Cardiac muscle cell (in vitro differentiated cells and primary cell): ENCODE measurements at regions not wholly inside any gene's neighbourhood (a gene's known extent, or its start where the extent isn't known, plus 50 kb on each side); places are given as distances from the start of the nearest gene placed in this dataset.

Experiments used
- DNase-seq, 2 donors: peaks; one replicate each; pipeline versions ENCODE4 v3.0.0 to v3.0.0-alpha.2; 2010 to 2017; ENCODE audit warnings: low read depth in 1 of 2, low spot score in 1 of 2
- H3K27ac ChIP-seq: fragments of 200-600 bp; sonication (generic); 2 replicates; pipeline ENCODE4 v1.5.1; 2016
- H3K27me3 ChIP-seq: fragments of 200-600 bp; sonication (generic); 2 replicates; pipeline ENCODE4 v1.6.0; 2016; ENCODE audit warnings: control low read depth
- H3K36me3 ChIP-seq: fragments of 200-600 bp; sonication (generic); 2 replicates; pipeline ENCODE4 v1.5.1; 2016; ENCODE audit warnings: control low read depth
- H3K4me1 ChIP-seq: fragments of 200-600 bp; sonication (generic); 2 replicates; pipeline ENCODE4 v1.8.1; 2017; ENCODE audit warnings: low read depth, mild to moderate bottlenecking, mixed run types
- H3K4me3 ChIP-seq: fragments of 200-600 bp; sonication (generic); 2 replicates; pipeline ENCODE4 v1.5.1; 2016; ENCODE audit warnings: mild to moderate bottlenecking
- H3K9me3 ChIP-seq: fragments of 200-600 bp; sonication (generic); 2 replicates; pipeline ENCODE4 v1.5.1; 2017; ENCODE audit warnings: low read depth, mild to moderate bottlenecking, control low read depth
- CTCF ChIP-seq: IDR thresholded peaks from 2 replicates; pipeline ENCODE4 v1.5.1; 2012; ENCODE audit warnings: low read depth, mild to moderate bottlenecking, low read length

GRCh38 chr2:153222231-153223165 is 256.1 kb downstream of the RPRM start:
- H3K9me3 ChIP-seq, result no peaks in the 10 kb centered on the region
- H3K27me3 ChIP-seq, result no peaks in the 10 kb centered on the region
- DNase-seq, result no peak
- no peak overlapping the region for H3K4me3 ChIP-seq
- H3K4me1 ChIP-seq, result no peaks in the 10 kb centered on the region
- no peak for TF ChIP-seq CTCF
- H3K36me3 ChIP-seq, result no peaks in the 10 kb centered on the region
- H3K27ac ChIP-seq, result no peak overlapping the region

GRCh38 chr2:153221506-153221905 is 257.1 kb downstream of the RPRM start:
- no peaks in the 10 kb centered on the region for H3K36me3 ChIP-seq
- H3K4me1 ChIP-seq, result no peaks in the 10 kb centered on the region
- H3K27me3 ChIP-seq, result no peaks in the 10 kb centered on the region
- no peak for TF ChIP-seq CTCF
- no peak overlapping the region for H3K4me3 ChIP-seq
- H3K27ac ChIP-seq, result no peak overlapping the region
- H3K9me3 ChIP-seq, result no peaks in the 10 kb centered on the region
- DNase-seq, result no peak

GRCh38 chr2:153221087-153221486 is 257.5 kb downstream of the RPRM start:
- Histone ChIP-seq H3K27me3 (no peaks in the 10 kb centered on the region), H3K4me3 (no peak overlapping the region), H3K4me1 (no peaks in the 10 kb centered on the region), H3K36me3 (no peaks in the 10 kb centered on the region), H3K27ac (no peak overlapping the region), H3K9me3 (no peaks in the 10 kb centered on the region)
- TF ChIP-seq CTCF, result no peak
- no peak for DNase-seq

GRCh38 chr2:153218851-153219250 is 259.7 kb downstream of the RPRM start:
- no peaks in the 10 kb centered on the region for H3K36me3 ChIP-seq
- DNase-seq, result no peak
- H3K27ac ChIP-seq, result no peak overlapping the region
- H3K27me3 ChIP-seq, result no peaks in the 10 kb centered on the region
- no peaks in the 10 kb centered on the region for H3K9me3 ChIP-seq
- no peak overlapping the region for H3K4me3 ChIP-seq
- H3K4me1 ChIP-seq, result no peaks in the 10 kb centered on the region
- TF ChIP-seq CTCF, result no peak

- no peaks in the 10 kb centered on the region for H3K36me3 ChIP-seq
- H3K4me3 ChIP-seq, result no peak overlapping the region
- H3K27me3 ChIP-seq, result no peaks in the 10 kb centered on the region
- DNase-seq, result no peak
- no peaks in the 10 kb centered on the region for H3K9me3 ChIP-seq
- TF ChIP-seq CTCF, result no peak
- no peaks in the 10 kb centered on the region for H3K4me1 ChIP-seq
- H3K27ac ChIP-seq, result no peak overlapping the region
Observed at GRCh38 chr2:153214337-153214736, 264.2 kb downstream of the RPRM start.
